Fibroblast of lung (primary cell): ENCODE measurements at regions not wholly inside any gene's neighbourhood (a gene's known extent, or its start where the extent isn't known, plus 50 kb on each side); places are given as distances from the start of the nearest gene placed in this dataset.

Experiments
- DNase-seq, 2 donors: peaks; one replicate each; pipeline versions ENCODE4 v3.0.0 to v3.0.0-alpha.2; 2010; ENCODE audit warnings: low read depth in 2 of 2
- H2AFZ ChIP-seq: 2 replicates; pipeline ENCODE4 v1.5.1; 2012; ENCODE audit warnings: low read length, control low read depth, inconsistent platforms
- H3K27ac ChIP-seq: 2 replicates; pipeline ENCODE4 v1.5.1; 2011; ENCODE audit warnings: low read length, control low read depth; ENCODE audit not compliant: insufficient read depth
- H3K27me3 ChIP-seq: 2 replicates; pipeline ENCODE4 v1.5.1; 2011; ENCODE audit warnings: mild to moderate bottlenecking, low read length; ENCODE audit not compliant: control insufficient read depth, insufficient read depth
- H3K36me3 ChIP-seq: 2 replicates; pipeline ENCODE4 v1.5.1; 2011; ENCODE audit warnings: low read length; ENCODE audit not compliant: control insufficient read depth, insufficient read depth
- H3K4me1 ChIP-seq: 2 replicates; pipeline ENCODE4 v1.5.1; 2011; ENCODE audit warnings: low read length; ENCODE audit not compliant: control insufficient read depth, insufficient read depth; ENCODE audit errors: extremely low read depth
- H3K4me2 ChIP-seq: 2 replicates; pipeline ENCODE4 v1.5.1; 2011; ENCODE audit warnings: low read length, control low read depth; ENCODE audit not compliant: insufficient read depth; ENCODE audit errors: extremely low read depth
- H3K4me3 ChIP-seq, 4 experiments: fragments of 200-600 bp in 1 of 4; sonication (generic) in 1 of 4; replicated peaks in 1 of 4; 2 replicates each; pipeline ENCODE4 v1.5.1; 2011 to 2016; ENCODE audit warnings: low read length in 4 of 4, low read depth in 3 of 4, mild to moderate bottlenecking in 3 of 4, control low read depth in 2 of 4, inconsistent platforms in 1 of 4, mixed read lengths in 1 of 4; ENCODE audit not compliant: insufficient read depth in 1 of 4; ENCODE audit errors: control extremely low read depth in 1 of 4
- H3K79me2 ChIP-seq: 2 replicates; pipeline ENCODE4 v1.5.1; 2012; ENCODE audit warnings: mild to moderate bottlenecking, low read length, inconsistent platforms; ENCODE audit not compliant: control insufficient read depth, insufficient read depth
- H3K9ac ChIP-seq: 2 replicates; pipeline ENCODE4 v1.5.1; 2011; ENCODE audit warnings: mild to moderate bottlenecking, low read length, control low read depth; ENCODE audit not compliant: insufficient read depth
- H3K9me3 ChIP-seq: 2 replicates; pipeline ENCODE4 v1.5.1; 2012; ENCODE audit warnings: low read depth, low read length; ENCODE audit not compliant: control insufficient read depth, insufficient read depth
- H4K20me1 ChIP-seq: 2 replicates; pipeline ENCODE4 v1.5.1; 2011; ENCODE audit warnings: low read length; ENCODE audit not compliant: control insufficient read depth, insufficient read depth; ENCODE audit errors: extremely low read depth
- EZH2 ChIP-seq: IDR thresholded peaks from 2 replicates; pipeline ENCODE4 v1.5.1; 2012; ENCODE audit warnings: low read length, control low read depth, mild to moderate bottlenecking; ENCODE audit errors: missing control alignments
- TF ChIP-seq, protein P1 (sequence below), 2 donors: IDR thresholded peaks in 1 of 2; conservative IDR thresholded peaks in 1 of 2; 1 replicate in 1 of 2; 2 replicates in 1 of 2; pipeline ENCODE4 v1.5.1; 2011 to 2012; ENCODE audit warnings: low read length in 2 of 2, control low read depth in 1 of 2, inconsistent platforms in 1 of 2, low read depth in 1 of 2, mild to moderate bottlenecking in 1 of 2

DNA sequence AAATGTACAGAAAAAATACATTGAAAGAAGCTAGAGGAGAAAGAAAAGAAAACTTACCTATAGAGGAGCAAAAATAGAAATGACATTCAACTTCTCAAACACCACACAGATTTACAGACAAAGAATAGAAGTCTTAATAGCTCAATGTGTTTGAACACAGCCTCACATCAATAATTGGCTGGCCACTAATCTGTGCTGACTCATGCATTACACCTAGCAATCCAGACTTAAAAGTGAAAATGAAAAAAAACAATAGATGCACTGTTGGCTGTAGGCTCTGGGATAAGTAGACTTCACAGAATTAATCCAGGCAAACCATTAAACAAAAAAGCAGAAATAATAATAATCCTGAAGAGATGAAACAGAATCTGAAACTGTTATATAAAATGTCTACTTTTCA lies 961.3 kb upstream of the CELF4 start:
- Histone ChIP-seq H3K9me3 (no peaks in the 10 kb centered on the region), H3K4me3 (no peak overlapping the region), H2AFZ (no peak overlapping the region), H4K20me1 (no peaks in the 10 kb centered on the region), H3K9ac (no peak overlapping the region), H3K4me2 (no peak overlapping the region), H3K27ac (no peak overlapping the region), H3K4me1 (no peaks in the 10 kb centered on the region), H3K79me2 (no peaks in the 10 kb centered on the region), H3K36me3 (no peaks in the 10 kb centered on the region), H3K27me3 (no peaks in the 10 kb centered on the region)
- no peak for DNase-seq
- no peak for TF ChIP-seq EZH2
- TF ChIP-seq, protein P1, sequence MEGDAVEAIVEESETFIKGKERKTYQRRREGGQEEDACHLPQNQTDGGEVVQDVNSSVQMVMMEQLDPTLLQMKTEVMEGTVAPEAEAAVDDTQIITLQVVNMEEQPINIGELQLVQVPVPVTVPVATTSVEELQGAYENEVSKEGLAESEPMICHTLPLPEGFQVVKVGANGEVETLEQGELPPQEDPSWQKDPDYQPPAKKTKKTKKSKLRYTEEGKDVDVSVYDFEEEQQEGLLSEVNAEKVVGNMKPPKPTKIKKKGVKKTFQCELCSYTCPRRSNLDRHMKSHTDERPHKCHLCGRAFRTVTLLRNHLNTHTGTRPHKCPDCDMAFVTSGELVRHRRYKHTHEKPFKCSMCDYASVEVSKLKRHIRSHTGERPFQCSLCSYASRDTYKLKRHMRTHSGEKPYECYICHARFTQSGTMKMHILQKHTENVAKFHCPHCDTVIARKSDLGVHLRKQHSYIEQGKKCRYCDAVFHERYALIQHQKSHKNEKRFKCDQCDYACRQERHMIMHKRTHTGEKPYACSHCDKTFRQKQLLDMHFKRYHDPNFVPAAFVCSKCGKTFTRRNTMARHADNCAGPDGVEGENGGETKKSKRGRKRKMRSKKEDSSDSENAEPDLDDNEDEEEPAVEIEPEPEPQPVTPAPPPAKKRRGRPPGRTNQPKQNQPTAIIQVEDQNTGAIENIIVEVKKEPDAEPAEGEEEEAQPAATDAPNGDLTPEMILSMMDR (conservative IDR thresholded peaks at IDR 0.05 in 1 of 2, IDR thresholded peaks at IDR 0.05 in 1 of 2; ENCODE audit: low read depth in 1 of 2, low read length in 2 of 2), result no peak

DNA sequence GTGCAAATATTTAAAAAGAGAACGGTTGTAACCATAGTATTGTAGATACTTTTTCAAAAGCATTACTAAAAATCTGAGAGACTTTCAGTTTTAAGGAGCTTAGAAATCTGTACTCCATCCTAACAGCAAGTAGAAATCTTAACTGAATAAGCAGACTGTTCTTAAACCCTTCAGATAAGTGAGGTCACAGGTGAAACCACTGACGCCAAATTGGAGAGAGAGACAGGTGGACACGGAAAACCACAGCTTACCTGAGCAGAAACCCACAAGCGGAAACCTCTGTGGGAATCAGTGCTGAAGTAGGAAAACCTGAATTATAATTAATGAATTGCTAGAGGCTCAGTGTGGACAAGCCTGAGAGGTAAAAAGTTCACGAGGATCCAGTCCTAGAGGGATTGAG lies 959.4 kb upstream of the CELF4 start:
- Histone ChIP-seq H3K9me3 (no peaks in the 10 kb centered on the region), H3K4me2 (no peak overlapping the region), H3K79me2 (no peaks in the 10 kb centered on the region), H4K20me1 (no peaks in the 10 kb centered on the region), H3K4me1 (no peaks in the 10 kb centered on the region), H2AFZ (no peak overlapping the region), H3K9ac (no peak overlapping the region), H3K4me3 (no peak overlapping the region), H3K27me3 (no peaks in the 10 kb centered on the region), H3K36me3 (no peaks in the 10 kb centered on the region), H3K27ac (no peak overlapping the region)
- TF ChIP-seq, protein P1 (conservative IDR thresholded peaks at IDR 0.05 in 1 of 2, IDR thresholded peaks at IDR 0.05 in 1 of 2; ENCODE audit: low read depth in 1 of 2, low read length in 2 of 2), result no peak
- no peak for TF ChIP-seq EZH2
- no peak for DNase-seq

DNA sequence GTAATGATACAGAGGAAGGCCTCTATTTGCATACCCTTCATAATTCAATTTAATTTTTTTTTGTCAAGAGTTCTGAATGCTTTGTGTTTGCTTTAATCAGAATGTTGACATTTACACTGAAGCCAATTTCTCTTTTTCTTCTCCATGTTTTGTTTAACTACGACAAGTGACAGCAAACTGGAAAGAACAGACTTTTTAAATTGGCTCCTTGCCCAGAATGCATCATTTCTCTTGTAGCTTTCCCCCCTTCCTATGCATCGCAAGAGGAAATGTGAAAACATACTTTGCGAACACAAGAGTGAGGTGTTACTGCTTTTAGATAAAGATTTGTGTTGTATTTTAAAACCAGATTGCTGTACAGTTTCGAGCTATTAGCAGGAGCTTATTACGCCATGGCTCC lies 955.2 kb upstream of the CELF4 start:
- Histone ChIP-seq H3K4me1 (no peaks in the 10 kb centered on the region), H3K9ac (no peak overlapping the region), H3K4me3 (no peak overlapping the region), H3K27me3 (no peaks in the 10 kb centered on the region), H3K4me2 (no peak overlapping the region), H2AFZ (no peak overlapping the region), H3K79me2 (no peaks in the 10 kb centered on the region), H3K36me3 (no peaks in the 10 kb centered on the region), H3K9me3 (no peaks in the 10 kb centered on the region), H4K20me1 (no peaks in the 10 kb centered on the region), H3K27ac (no peak overlapping the region)
- TF ChIP-seq, protein P1 (conservative IDR thresholded peaks at IDR 0.05 in 1 of 2, IDR thresholded peaks at IDR 0.05 in 1 of 2; ENCODE audit: low read depth in 1 of 2, low read length in 2 of 2), result no peak
- TF ChIP-seq EZH2, result no peak
- DNase-seq, result no peak
